ENCODE measurements at regions not wholly inside any gene's neighbourhood (a gene's known extent, or its start where the extent isn't known, plus 50 kb on each side); places are given as distances from the start of the nearest gene placed in this dataset.
A peak's percentile ranks its signal among the peaks of the same experiment; 100 is the strongest.

- no peak for DNase-seq (ENCODE audit: low read depth)
Observed at GRCh38 chr5:124922255-124922975, 176.0 kb upstream of the ZNF608 start.

GRCh38 chr5:124923131-124923530 is 176.7 kb upstream of the ZNF608 start:
- DNase-seq (ENCODE audit: low read depth): no peak

GRCh38 chr5:124924729-124925128 is 178.3 kb upstream of the ZNF608 start:
- no peak for DNase-seq (ENCODE audit: low read depth)

- DNase-seq (ENCODE audit: low read depth): peak; percentile 42
Observed at GRCh38 chr5:124927735-124928134, 181.3 kb upstream of the ZNF608 start.

GRCh38 chr5:124929000-124929399 is 182.6 kb upstream of the ZNF608 start:
- DNase-seq (ENCODE audit: low read depth): no peak

GRCh38 chr5:124932791-124933600 is 186.6 kb upstream of the ZNF608 start:
- no peak for DNase-seq (ENCODE audit: low read depth)

- no peak for DNase-seq (ENCODE audit: low read depth)
Observed at GRCh38 chr5:124935065-124935464, 188.6 kb upstream of the ZNF608 start.

GRCh38 chr5:124936626-124936933 is 190.1 kb upstream of the ZNF608 start:
- DNase-seq (ENCODE audit: low read depth): no peak

- no peak for DNase-seq (ENCODE audit: low read depth)
Observed at GRCh38 chr5:124941051-124942049, 194.9 kb upstream of the ZNF608 start.

- no peak for DNase-seq (ENCODE audit: low read depth)
Observed at GRCh38 chr5:124948062-124948753, 201.8 kb upstream of the ZNF608 start.

- DNase-seq (ENCODE audit: low read depth): no peak
Observed at GRCh38 chr5:124948754-124949275, 202.4 kb upstream of the ZNF608 start.

- no peak for DNase-seq (ENCODE audit: low read depth)
Observed at GRCh38 chr5:124949862-124950261, 203.4 kb upstream of the ZNF608 start.

GRCh38 chr5:124951105-124951504 is 204.7 kb upstream of the ZNF608 start:
- no peak for DNase-seq (ENCODE audit: low read depth)

- no peak for DNase-seq (ENCODE audit: low read depth)
Observed at GRCh38 chr5:124951661-124952060, 205.2 kb upstream of the ZNF608 start.

GRCh38 chr5:124952079-124952478 is 205.6 kb upstream of the ZNF608 start:
- DNase-seq (ENCODE audit: low read depth): no peak

GRCh38 chr5:124952566-124952965 is 206.1 kb upstream of the ZNF608 start:
- no peak for DNase-seq (ENCODE audit: low read depth)

GRCh38 chr5:124954784-124955183 is 208.3 kb upstream of the ZNF608 start:
- no peak for DNase-seq (ENCODE audit: low read depth)

GRCh38 chr5:124956471-124957029 is 210.1 kb upstream of the ZNF608 start:
- DNase-seq (ENCODE audit: low read depth): no peak

GRCh38 chr5:124957063-124957462 is 210.6 kb upstream of the ZNF608 start:
- DNase-seq (ENCODE audit: low read depth): no peak

- no peak for DNase-seq (ENCODE audit: low read depth)
Observed at GRCh38 chr5:124960266-124960665, 213.8 kb upstream of the ZNF608 start.

- DNase-seq (ENCODE audit: low read depth): no peak
Observed at GRCh38 chr5:124961521-124961920, 215.1 kb upstream of the ZNF608 start.

All from non-pigmented ciliary epithelial cell (primary cell).